ENCODE measurements at regions not wholly inside any gene's neighbourhood (a gene's known extent, or its start where the extent isn't known, plus 50 kb on each side); places are given as distances from the start of the nearest gene placed in this dataset.

DNA sequence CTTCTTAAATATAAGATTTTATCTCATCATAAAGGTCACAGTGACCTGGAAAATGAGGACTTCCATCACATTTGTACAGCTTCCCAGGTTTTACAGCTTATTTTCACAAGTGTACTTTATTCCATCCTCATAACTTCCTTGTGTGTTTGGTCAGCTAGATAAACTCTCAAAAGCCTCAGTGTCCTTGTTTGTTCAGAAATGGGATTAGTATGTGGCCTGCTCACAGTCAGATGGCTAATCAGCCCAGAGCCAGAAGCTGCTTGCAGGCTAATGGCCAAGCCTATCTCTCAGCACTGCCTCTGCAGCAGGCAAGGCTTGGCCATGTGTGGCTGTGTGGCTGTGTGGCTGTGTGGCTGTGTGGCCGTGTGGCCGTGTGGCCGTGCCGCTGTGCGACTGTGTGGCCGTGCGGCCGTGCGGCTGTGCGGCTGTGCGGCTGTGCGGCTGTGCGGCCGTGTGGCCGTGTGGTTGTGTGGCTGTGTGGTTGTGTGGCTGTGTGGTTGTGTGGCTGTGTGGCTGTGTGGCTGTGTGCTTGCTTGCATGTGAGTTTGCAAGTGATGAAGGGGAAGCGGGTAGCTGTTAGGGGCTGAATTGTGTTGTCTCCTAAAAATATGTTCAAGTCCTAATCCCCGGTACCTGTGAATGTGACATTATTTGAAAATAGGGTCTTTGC is 233.0 kb upstream of the TNP1 start (continued):
- TF ChIP-seq, protein P1, sequence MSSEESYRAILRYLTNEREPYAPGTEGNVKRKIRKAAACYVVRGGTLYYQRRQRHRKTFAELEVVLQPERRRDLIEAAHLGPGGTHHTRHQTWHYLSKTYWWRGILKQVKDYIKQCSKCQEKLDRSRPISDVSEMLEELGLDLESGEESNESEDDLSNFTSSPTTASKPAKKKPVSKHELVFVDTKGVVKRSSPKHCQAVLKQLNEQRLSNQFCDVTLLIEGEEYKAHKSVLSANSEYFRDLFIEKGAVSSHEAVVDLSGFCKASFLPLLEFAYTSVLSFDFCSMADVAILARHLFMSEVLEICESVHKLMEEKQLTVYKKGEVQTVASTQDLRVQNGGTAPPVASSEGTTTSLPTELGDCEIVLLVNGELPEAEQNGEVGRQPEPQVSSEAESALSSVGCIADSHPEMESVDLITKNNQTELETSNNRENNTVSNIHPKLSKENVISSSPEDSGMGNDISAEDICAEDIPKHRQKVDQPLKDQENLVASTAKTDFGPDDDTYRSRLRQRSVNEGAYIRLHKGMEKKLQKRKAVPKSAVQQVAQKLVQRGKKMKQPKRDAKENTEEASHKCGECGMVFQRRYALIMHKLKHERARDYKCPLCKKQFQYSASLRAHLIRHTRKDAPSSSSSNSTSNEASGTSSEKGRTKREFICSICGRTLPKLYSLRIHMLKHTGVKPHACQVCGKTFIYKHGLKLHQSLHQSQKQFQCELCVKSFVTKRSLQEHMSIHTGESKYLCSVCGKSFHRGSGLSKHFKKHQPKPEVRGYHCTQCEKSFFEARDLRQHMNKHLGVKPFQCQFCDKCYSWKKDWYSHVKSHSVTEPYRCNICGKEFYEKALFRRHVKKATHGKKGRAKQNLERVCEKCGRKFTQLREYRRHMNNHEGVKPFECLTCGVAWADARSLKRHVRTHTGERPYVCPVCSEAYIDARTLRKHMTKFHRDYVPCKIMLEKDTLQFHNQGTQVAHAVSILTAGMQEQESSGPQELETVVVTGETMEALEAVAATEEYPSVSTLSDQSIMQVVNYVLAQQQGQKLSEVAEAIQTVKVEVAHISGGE (CRISPR knock-in tag; IDR thresholded peaks at IDR 0.05), result no peak
- TF ChIP-seq CREM (IDR thresholded peaks at IDR 0.05; ENCODE audit: low read depth) (no peak), ZNF207 (IDR thresholded peaks at IDR 0.05; ENCODE audit: borderline replicate concordance) (no peak), ZNF384 (IDR thresholded peaks at IDR 0.05; ENCODE audit: borderline replicate concordance, low read depth, low read length) (no peak)
- TF ChIP-seq, protein P2, sequence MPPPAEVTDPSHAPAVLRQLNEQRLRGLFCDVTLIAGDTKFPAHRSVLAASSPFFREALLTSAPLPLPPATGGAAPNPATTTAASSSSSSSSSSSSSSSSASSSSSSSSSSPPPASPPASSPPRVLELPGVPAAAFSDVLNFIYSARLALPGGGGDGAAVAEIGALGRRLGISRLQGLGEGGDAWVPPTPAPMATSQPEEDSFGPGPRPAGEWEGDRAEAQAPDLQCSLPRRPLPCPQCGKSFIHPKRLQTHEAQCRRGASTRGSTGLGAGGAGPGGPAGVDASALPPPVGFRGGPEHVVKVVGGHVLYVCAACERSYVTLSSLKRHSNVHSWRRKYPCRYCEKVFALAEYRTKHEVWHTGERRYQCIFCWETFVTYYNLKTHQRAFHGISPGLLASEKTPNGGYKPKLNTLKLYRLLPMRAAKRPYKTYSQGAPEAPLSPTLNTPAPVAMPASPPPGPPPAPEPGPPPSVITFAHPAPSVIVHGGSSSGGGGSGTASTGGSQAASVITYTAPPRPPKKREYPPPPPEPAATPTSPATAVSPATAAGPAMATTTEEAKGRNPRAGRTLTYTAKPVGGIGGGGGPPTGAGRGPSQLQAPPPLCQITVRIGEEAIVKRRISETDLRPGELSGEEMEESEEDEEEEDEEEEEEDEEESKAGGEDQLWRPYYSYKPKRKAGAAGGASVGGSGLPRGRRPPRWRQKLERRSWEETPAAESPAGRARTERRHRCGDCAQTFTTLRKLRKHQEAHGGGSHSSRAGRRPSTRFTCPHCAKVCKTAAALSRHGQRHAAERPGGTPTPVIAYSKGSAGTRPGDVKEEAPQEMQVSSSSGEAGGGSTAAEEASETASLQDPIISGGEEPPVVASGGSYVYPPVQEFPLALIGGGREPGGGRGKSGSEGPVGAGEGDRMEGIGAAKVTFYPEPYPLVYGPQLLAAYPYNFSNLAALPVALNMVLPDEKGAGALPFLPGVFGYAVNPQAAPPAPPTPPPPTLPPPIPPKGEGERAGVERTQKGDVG (CRISPR knock-in tag; IDR thresholded peaks at IDR 0.05), result no peak

DNA sequence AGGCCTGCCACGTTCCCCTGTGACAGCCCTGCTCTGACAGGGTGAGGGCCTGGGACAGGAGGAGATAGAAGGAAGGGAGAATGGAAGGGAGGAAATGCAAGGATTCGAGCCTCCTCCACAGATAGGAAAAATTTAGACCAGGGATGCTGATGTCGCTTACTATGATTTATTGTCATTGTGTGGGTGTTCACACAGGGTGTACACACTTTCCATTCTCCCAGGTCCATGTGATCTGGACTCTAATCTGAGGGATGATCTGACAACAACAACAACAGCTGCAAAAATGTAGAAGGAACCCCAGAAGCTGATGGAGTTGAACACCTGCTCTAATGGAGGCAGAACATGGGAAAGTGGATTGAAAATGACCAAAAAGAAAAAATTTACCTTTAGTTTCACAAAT is 231.7 kb upstream of the TNP1 start:
- H2AFZ ChIP-seq (ENCODE audit: control insufficient read depth, low read depth, low read length), result no peak overlapping the region
- in situ Hi-C loops (cut with MboI), result no loop called here
- TF ChIP-seq MEF2A (IDR thresholded peaks at IDR 0.05; ENCODE audit: insufficient read depth, low read depth, low read length), result no peak
- TF ChIP-seq MTA3 (IDR thresholded peaks at IDR 0.05; ENCODE audit: borderline replicate concordance, low read length), result no peak
- TF ChIP-seq, protein P3, sequence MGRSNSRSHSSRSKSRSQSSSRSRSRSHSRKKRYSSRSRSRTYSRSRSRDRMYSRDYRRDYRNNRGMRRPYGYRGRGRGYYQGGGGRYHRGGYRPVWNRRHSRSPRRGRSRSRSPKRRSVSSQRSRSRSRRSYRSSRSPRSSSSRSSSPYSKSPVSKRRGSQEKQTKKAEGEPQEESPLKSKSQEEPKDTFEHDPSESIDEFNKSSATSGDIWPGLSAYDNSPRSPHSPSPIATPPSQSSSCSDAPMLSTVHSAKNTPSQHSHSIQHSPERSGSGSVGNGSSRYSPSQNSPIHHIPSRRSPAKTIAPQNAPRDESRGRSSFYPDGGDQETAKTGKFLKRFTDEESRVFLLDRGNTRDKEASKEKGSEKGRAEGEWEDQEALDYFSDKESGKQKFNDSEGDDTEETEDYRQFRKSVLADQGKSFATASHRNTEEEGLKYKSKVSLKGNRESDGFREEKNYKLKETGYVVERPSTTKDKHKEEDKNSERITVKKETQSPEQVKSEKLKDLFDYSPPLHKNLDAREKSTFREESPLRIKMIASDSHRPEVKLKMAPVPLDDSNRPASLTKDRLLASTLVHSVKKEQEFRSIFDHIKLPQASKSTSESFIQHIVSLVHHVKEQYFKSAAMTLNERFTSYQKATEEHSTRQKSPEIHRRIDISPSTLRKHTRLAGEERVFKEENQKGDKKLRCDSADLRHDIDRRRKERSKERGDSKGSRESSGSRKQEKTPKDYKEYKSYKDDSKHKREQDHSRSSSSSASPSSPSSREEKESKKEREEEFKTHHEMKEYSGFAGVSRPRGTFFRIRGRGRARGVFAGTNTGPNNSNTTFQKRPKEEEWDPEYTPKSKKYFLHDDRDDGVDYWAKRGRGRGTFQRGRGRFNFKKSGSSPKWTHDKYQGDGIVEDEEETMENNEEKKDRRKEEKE (IDR thresholded peaks at IDR 0.05), result no peak
- no peak for TF ChIP-seq EP300 (IDR thresholded peaks at IDR 0.05; ENCODE audit: borderline replicate concordance in 1 of 2, control insufficient read depth in 1 of 2, low read depth in 2 of 2, low read length in 2 of 2)
- TF ChIP-seq NFXL1 (IDR thresholded peaks at IDR 0.05; ENCODE audit: borderline replicate concordance), result no peak
- no peak for TF ChIP-seq FOS (IDR thresholded peaks at IDR 0.05; ENCODE audit: borderline replicate concordance, extremely low read depth, insufficient read length)
- no peak for TF ChIP-seq SMARCA5 (IDR thresholded peaks at IDR 0.05)
- no peak for TF ChIP-seq TAF1 (IDR thresholded peaks at IDR 0.05; ENCODE audit: borderline replicate concordance, low read depth, low read length)

More for the DNA sequence above, 231.7 kb upstream of the TNP1 start:
- Histone ChIP-seq H3K36me3 (ENCODE audit: control insufficient read depth in 2 of 2, insufficient read depth in 2 of 2, low read length in 1 of 2) (no peaks in the 10 kb centered on the region), H3K9ac (ENCODE audit: control insufficient read depth, insufficient read depth, low read length) (no peak overlapping the region), H3K79me2 (ENCODE audit: control insufficient read depth, insufficient read depth, low read length) (no peaks in the 10 kb centered on the region), H3K4me2 (ENCODE audit: control insufficient read depth, insufficient read depth) (no peak overlapping the region), H3K4me1 (ENCODE audit: control insufficient read depth, insufficient read depth, low read length) (peaks cover 19% of the 10 kb centered on the region), H4K20me1 (ENCODE audit: control insufficient read depth, insufficient read depth) (no peaks in the 10 kb centered on the region), H3K27me3 (replicated peaks in 1 of 2; ENCODE audit: control insufficient read depth in 2 of 2, insufficient read depth in 2 of 2, low read length in 1 of 2) (no peaks in the 10 kb centered on the region), H3K9me3 (replicated peaks; ENCODE audit: control insufficient read depth, insufficient read depth, low read length) (peaks cover 2% of the 10 kb centered on the region; the same call in 2 of the 3 replicates), H3K4me3 (no peak overlapping the region), H3K27ac (ENCODE audit: control insufficient read depth, insufficient read depth) (no peak overlapping the region)
- DNase-seq (ENCODE audit: low read depth, low spot score) (no peak), ATAC-seq (no peak), FAIRE-seq (no peak)
- POLR2A ChIA-PET, result no interaction called here
- CTCF ChIA-PET, result no interaction called here
- RAD21 ChIA-PET (ENCODE audit: unreplicated experiment), result no interaction called here
- intact Hi-C loops (cut with micrococcal nuclease; ENCODE audit: unreplicated experiment), result loop anchor here (5.0 kb wide), 1 partner anchor 71 kb away; no protein-coding TSS in a partner anchor
- BruUV-seq (replicated peaks), result no TSS peak
- SMC1A ChIA-PET (ENCODE audit: uncharacterized antibody, unreplicated experiment), result no interaction called here
- no CpG with 5 or more reads among the region's 3 CpGs for WGBS (ENCODE audit: insufficient coverage, insufficient replicate concordance, low lambda C conversion rate, missing lambda C conversion rate)

Data from GM12878 (cell line).